ENCODE measurements at regions not wholly inside any gene's neighbourhood (a gene's known extent, or its start where the extent isn't known, plus 50 kb on each side); places are given as distances from the start of the nearest gene placed in this dataset.

DNA sequence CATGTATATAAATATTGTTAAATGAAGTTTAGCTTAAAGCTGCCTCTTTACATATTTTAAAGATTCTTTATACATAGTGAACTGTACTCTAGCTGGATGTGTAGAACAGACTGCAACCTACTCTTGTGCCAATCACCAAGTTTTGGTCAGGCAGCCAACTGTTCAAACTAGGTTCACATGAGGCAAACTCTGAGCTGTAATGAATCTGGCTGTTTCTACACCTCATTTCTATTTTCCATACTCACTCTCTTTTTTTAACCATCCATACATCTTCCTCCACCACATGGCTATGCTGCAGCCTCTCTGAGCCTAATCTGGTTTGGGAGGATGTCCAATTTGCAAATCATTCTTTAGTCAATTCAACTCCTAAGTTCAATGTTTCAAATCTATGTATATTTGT lies 974.8 kb downstream of the CNTNAP5 start:
- no peaks in the 10 kb centered on the region for H4K20me1 ChIP-seq (ENCODE audit: insufficient read depth, low read length)
- H3K56ac ChIP-seq (ENCODE audit: extremely low read depth, insufficient read depth, low read length), result no peak overlapping the region
- no TSS peak for BruUV-seq (replicated peaks)

More for the DNA sequence above, 974.8 kb downstream of the CNTNAP5 start:
- H3K4me3 ChIP-seq (ENCODE audit: insufficient read depth, low read depth, low read length), result no peak overlapping the region
- POLR2A ChIA-PET (ENCODE audit: unreplicated experiment), result no interaction called here
- H2BK15ac ChIP-seq (ENCODE audit: low read depth, low read length), result no peak overlapping the region
- no peak overlapping the region for H2BK120ac ChIP-seq (ENCODE audit: low read depth, low read length)
- H3K4me1 ChIP-seq (ENCODE audit: control insufficient read depth, insufficient read depth, low read length), result no peaks in the 10 kb centered on the region
- no peak overlapping the region for H4K91ac ChIP-seq (ENCODE audit: insufficient read depth, low read depth, low read length)
- H2AK5ac ChIP-seq (ENCODE audit: low read depth, low read length), result no peak overlapping the region
- H3K27me3 ChIP-seq (ENCODE audit: control insufficient read depth, insufficient read depth, low read length), result no peaks in the 10 kb centered on the region
- H3K4ac ChIP-seq (ENCODE audit: low read depth, low read length), result no peak overlapping the region
- no peak overlapping the region for H3K9ac ChIP-seq (ENCODE audit: low read depth, low read length)
- no peak overlapping the region for H3K4me2 ChIP-seq (ENCODE audit: low read depth, low read length)
- ATAC-seq (ENCODE audit: low read depth) (no peak), DNase-seq (no peak)
- no peak overlapping the region for H4K5ac ChIP-seq (ENCODE audit: low read depth, low read length)
- H2AFZ ChIP-seq (replicated peaks; ENCODE audit: low read length, poor library complexity), result no peak overlapping the region
- no peak overlapping the region for H2AK9ac ChIP-seq (replicated peaks; ENCODE audit: low read depth, low read length, poor library complexity)
- no peak overlapping the region for H2BK5ac ChIP-seq (ENCODE audit: low read depth, low read length, poor library complexity, severe bottlenecking)
- no peak overlapping the region for H2BK20ac ChIP-seq (ENCODE audit: low read depth, low read length)
- no peak overlapping the region for H3K14ac ChIP-seq (replicated peaks; ENCODE audit: low read depth, low read length)
- H3K27ac ChIP-seq (ENCODE audit: insufficient read depth, low read length), result no peak overlapping the region
- no peaks in the 10 kb centered on the region for H3K36me3 ChIP-seq (ENCODE audit: control insufficient read depth, insufficient read depth, low read length)
- no peak overlapping the region for H4K8ac ChIP-seq (ENCODE audit: low read depth in 2 of 2, low read length in 2 of 2)
- dilution Hi-C loops (cut with HindIII; ENCODE audit: low sequenced_read_pairs, unreplicated experiment) (no loop called here), intact Hi-C loops (cut with micrococcal nuclease) (no loop called here), in situ Hi-C loops (cut with MboI; ENCODE audit: low sequenced_read_pairs) (no loop called here)
- no peak overlapping the region for H3K23ac ChIP-seq (ENCODE audit: low read depth, low read length)
- no peak for TF ChIP-seq RAD21 (IDR thresholded peaks at IDR 0.05; ENCODE audit: low read length)
- no peak for TF ChIP-seq MAZ (IDR thresholded peaks at IDR 0.05; ENCODE audit: borderline replicate concordance, low read depth, low read length)
- TF ChIP-seq MAFK (IDR thresholded peaks at IDR 0.05; ENCODE audit: low read depth, low read length), result no peak
- no peak for TF ChIP-seq FOS (IDR thresholded peaks at IDR 0.05; ENCODE audit: low read depth, low read length)
- TF ChIP-seq SMC3 (IDR thresholded peaks at IDR 0.05; ENCODE audit: low read depth, low read length), result no peak
- TF ChIP-seq CEBPB (IDR thresholded peaks at IDR 0.05; ENCODE audit: low read depth, low read length), result no peak
- H3K9me3 ChIP-seq (ENCODE audit: control insufficient read depth, insufficient read depth, low read length), result 0 out of 2 replicates have a peak, but pooled peaks cover 2% of the 10 kb centered on the region
- H3K9me1 ChIP-seq (ENCODE audit: insufficient read depth, low read length), result no peaks in the 10 kb centered on the region
- no peak overlapping the region for H3K18ac ChIP-seq (ENCODE audit: low read depth, low read length)
- no peaks in the 10 kb centered on the region for H3K79me1 ChIP-seq (ENCODE audit: low read depth in 1 of 2, low read length in 2 of 2)
- CTCF ChIA-PET, result interaction anchor here (0.7 to 0.8 kb wide), 2 partner anchors 20 to 29 kb away, joined by 3 to 5 read pairs; no protein-coding TSS in a partner anchor

All from IMR-90 (cell line).